ENCODE measurements at regions not wholly inside any gene's neighbourhood (a gene's known extent, or its start where the extent isn't known, plus 50 kb on each side); places are given as distances from the start of the nearest gene placed in this dataset.

- Mint-ChIP-seq H3K27ac (ENCODE audit: unreplicated experiment) (no peak overlapping the region), H3K4me3 (ENCODE audit: unreplicated experiment) (no peak overlapping the region), H3K27me3 (ENCODE audit: unreplicated experiment) (peaks cover 2% of the 10 kb centered on the region), H3K36me3 (ENCODE audit: low read depth, unreplicated experiment) (no peaks in the 10 kb centered on the region), H3K9me3 (ENCODE audit: unreplicated experiment) (no peaks in the 10 kb centered on the region), H3K4me1 (ENCODE audit: unreplicated experiment) (peaks cover 5% of the 10 kb centered on the region)
- no peak for DNase-seq (ENCODE audit: low spot score)
- no peak for TF ChIP-seq CTCF (IDR thresholded peaks at IDR 0.05; ENCODE audit: unreplicated experiment)
Observed at GRCh38 chr12:131477613-131478012, 233.3 kb upstream of the SFSWAP start.

GRCh38 chr12:131478468-131478867, 232.4 kb upstream of the SFSWAP start:
- H3K27me3 Mint-ChIP-seq (ENCODE audit: unreplicated experiment): peaks cover 2% of the 10 kb centered on the region
- H3K27ac Mint-ChIP-seq (ENCODE audit: unreplicated experiment): no peak overlapping the region
- no peak for TF ChIP-seq CTCF (IDR thresholded peaks at IDR 0.05; ENCODE audit: unreplicated experiment)
- H3K4me1 Mint-ChIP-seq (ENCODE audit: unreplicated experiment): peaks cover 5% of the 10 kb centered on the region
- no peak overlapping the region for H3K4me3 Mint-ChIP-seq (ENCODE audit: unreplicated experiment)
- no peaks in the 10 kb centered on the region for H3K36me3 Mint-ChIP-seq (ENCODE audit: low read depth, unreplicated experiment)
- H3K9me3 Mint-ChIP-seq (ENCODE audit: unreplicated experiment): no peaks in the 10 kb centered on the region
- DNase-seq (ENCODE audit: low spot score): no peak

- Mint-ChIP-seq H3K4me1 (ENCODE audit: unreplicated experiment) (no peaks in the 10 kb centered on the region), H3K4me3 (ENCODE audit: unreplicated experiment) (no peak overlapping the region), H3K9me3 (ENCODE audit: unreplicated experiment) (no peaks in the 10 kb centered on the region), H3K36me3 (ENCODE audit: low read depth, unreplicated experiment) (no peaks in the 10 kb centered on the region), H3K27me3 (ENCODE audit: unreplicated experiment) (peaks cover 2% of the 10 kb centered on the region), H3K27ac (ENCODE audit: unreplicated experiment) (no peak overlapping the region)
- no peak for TF ChIP-seq CTCF (IDR thresholded peaks at IDR 0.05; ENCODE audit: unreplicated experiment)
- no peak for DNase-seq (ENCODE audit: low spot score)
Observed at GRCh38 chr12:131482199-131482598, 228.7 kb upstream of the SFSWAP start.

- Mint-ChIP-seq H3K4me3 (ENCODE audit: unreplicated experiment) (no peak overlapping the region), H3K27me3 (ENCODE audit: unreplicated experiment) (peaks cover 2% of the 10 kb centered on the region), H3K4me1 (ENCODE audit: unreplicated experiment) (no peaks in the 10 kb centered on the region), H3K27ac (ENCODE audit: unreplicated experiment) (no peak overlapping the region), H3K36me3 (ENCODE audit: low read depth, unreplicated experiment) (no peaks in the 10 kb centered on the region), H3K9me3 (ENCODE audit: unreplicated experiment) (no peaks in the 10 kb centered on the region)
- no peak for TF ChIP-seq CTCF (IDR thresholded peaks at IDR 0.05; ENCODE audit: unreplicated experiment)
- DNase-seq (ENCODE audit: low spot score): no peak
Observed at GRCh38 chr12:131482686-131483085, 228.2 kb upstream of the SFSWAP start.

GRCh38 chr12:131486451-131487230, 224.2 kb upstream of the SFSWAP start:
- TF ChIP-seq CTCF (IDR thresholded peaks at IDR 0.05; ENCODE audit: unreplicated experiment): no peak
- Mint-ChIP-seq H3K27me3 (ENCODE audit: unreplicated experiment) (no peaks in the 10 kb centered on the region), H3K36me3 (ENCODE audit: low read depth, unreplicated experiment) (no peaks in the 10 kb centered on the region), H3K4me3 (ENCODE audit: unreplicated experiment) (no peak overlapping the region), H3K4me1 (ENCODE audit: unreplicated experiment) (no peaks in the 10 kb centered on the region), H3K9me3 (ENCODE audit: unreplicated experiment) (no peaks in the 10 kb centered on the region), H3K27ac (ENCODE audit: unreplicated experiment) (no peak overlapping the region)
- no peak for DNase-seq (ENCODE audit: low spot score)
